CD4-positive, alpha-beta T cell (primary cell): ENCODE measurements at regions not wholly inside any gene's neighbourhood (a gene's known extent, or its start where the extent isn't known, plus 50 kb on each side); places are given as distances from the start of the nearest gene placed in this dataset.

Source experiments
- ATAC-seq: fragments of 200-7000 bp; cut with Tn5 transposase; one replicate; pipeline ENCODE4 v1.10.0; 2022; ENCODE audit warnings: mild to moderate bottlenecking; ENCODE audit not compliant: poor library complexity
- CTCF ChIA-PET: fragments of 350-600 bp; sonication (Branson Sonifier 250); formaldehyde crosslinking; loops from one replicate; lab custom pipeline; 2021; ENCODE audit warnings: antibody characterized with exemption, inconsistent platforms; lab: Charles Lee
- POLR2A ChIA-PET: fragments of 350-600 bp; sonication (Branson Sonifier 250); formaldehyde crosslinking; loops from one replicate; lab custom pipeline; 2021; ENCODE audit warnings: antibody characterized with exemption, inconsistent platforms; lab: Charles Lee
- DNase-seq, 14 experiments: peaks; one replicate each; pipeline ENCODE4 v3.0.0-alpha.2; 2013 to 2020; ENCODE audit warnings: mixed read lengths in 2 of 14
- H3K27ac ChIP-seq, 2 donors: one replicate each; pipeline versions ENCODE4 v1.5.1 to v1.7.0; 2013; ENCODE audit warnings: low read length in 2 of 2, low read depth in 1 of 2, mild to moderate bottlenecking in 1 of 2
- H3K27me3 ChIP-seq, 2 experiments: 1 replicate in 1 of 2; 2 replicates in 1 of 2; pipeline versions ENCODE4 v1.6.1 to v1.7.0; 2013; ENCODE audit warnings: low read length in 2 of 2, control low read depth in 1 of 2, mild to moderate bottlenecking in 1 of 2, moderate library complexity in 1 of 2; ENCODE audit not compliant: insufficient read depth in 2 of 2, control insufficient read depth in 1 of 2
- H3K36me3 ChIP-seq: one replicate; pipeline ENCODE4 v1.6.1; 2013; ENCODE audit warnings: low read length, control low read depth; ENCODE audit not compliant: insufficient read depth
- H3K4me1 ChIP-seq: one replicate; pipeline ENCODE4 v1.6.1; 2013; ENCODE audit warnings: low read length, control low read depth; ENCODE audit not compliant: insufficient read depth
- H3K4me3 ChIP-seq: one replicate; pipeline ENCODE4 v1.5.1; 2013; ENCODE audit warnings: mild to moderate bottlenecking, low read length, moderate library complexity
- H3K9me3 ChIP-seq, 2 experiments: 1 replicate in 1 of 2; 2 replicates in 1 of 2; pipeline versions ENCODE4 v1.6.1 to v1.7.0; 2013; ENCODE audit warnings: low read length in 2 of 2, mild to moderate bottlenecking in 2 of 2, control low read depth in 1 of 2, moderate library complexity in 1 of 2; ENCODE audit not compliant: control insufficient read depth in 1 of 2, insufficient read depth in 1 of 2
- H3K27ac Mint-ChIP-seq: one replicate; pipeline ENCODE4 v1.8.0; 2020; ENCODE audit warnings: mixed read lengths
- H3K27me3 Mint-ChIP-seq: one replicate; pipeline ENCODE4 v1.8.0; 2021; ENCODE audit warnings: mixed read lengths
- H3K36me3 Mint-ChIP-seq: one replicate; pipeline ENCODE4 v1.8.0; 2021; ENCODE audit warnings: low read depth, mixed read lengths
- H3K4me1 Mint-ChIP-seq: one replicate; pipeline ENCODE4 v1.8.0; 2021; ENCODE audit warnings: low read depth, mixed read lengths
- H3K4me3 Mint-ChIP-seq: one replicate; pipeline ENCODE4 v1.8.0; 2020; ENCODE audit warnings: mild to moderate bottlenecking, mixed read lengths
- H3K9me3 Mint-ChIP-seq: one replicate; pipeline ENCODE4 v1.8.0; 2020; ENCODE audit warnings: mixed read lengths
- intact Hi-C, 2 experiments: fragments of 100-400 bp; cut with DNase I in 1 of 2; cut with micrococcal nuclease in 1 of 2; formaldehyde crosslinking; loops; one replicate each; pipeline versions ENCODE4 v1.15.1 to v1.9.0; 2023 to 2025; cut with DNase I, micrococcal nuclease
- TF ChIP-seq, protein P1 (sequence below): fragments of 200-600 bp; IDR thresholded peaks from one replicate; pipeline ENCODE4 v1.8.0; 2022; ENCODE audit warnings: antibody characterized with exemption, mild to moderate bottlenecking

GRCh38 chr17:54841656-54842055, 59.0 kb upstream of the TOM1L1 start:
- H3K27me3 ChIP-seq: no peaks in the 10 kb centered on the region
- H3K27ac ChIP-seq: no peak overlapping the region
- DNase-seq: no peak
- no peak overlapping the region for H3K4me3 ChIP-seq
- no peak for ATAC-seq
- Mint-ChIP-seq H3K9me3 (no peaks in the 10 kb centered on the region), H3K4me3 (no peak overlapping the region), H3K36me3 (no peaks in the 10 kb centered on the region), H3K27ac (no peak overlapping the region), H3K27me3 (peaks cover 12% of the 10 kb centered on the region), H3K4me1 (no peaks in the 10 kb centered on the region)
- H3K9me3 ChIP-seq: peaks cover 0 to 6% of the 10 kb centered on the region in 2 experiments
- H3K36me3 ChIP-seq: no peaks in the 10 kb centered on the region
- H3K4me1 ChIP-seq: no peaks in the 10 kb centered on the region
- TF ChIP-seq, protein P1, sequence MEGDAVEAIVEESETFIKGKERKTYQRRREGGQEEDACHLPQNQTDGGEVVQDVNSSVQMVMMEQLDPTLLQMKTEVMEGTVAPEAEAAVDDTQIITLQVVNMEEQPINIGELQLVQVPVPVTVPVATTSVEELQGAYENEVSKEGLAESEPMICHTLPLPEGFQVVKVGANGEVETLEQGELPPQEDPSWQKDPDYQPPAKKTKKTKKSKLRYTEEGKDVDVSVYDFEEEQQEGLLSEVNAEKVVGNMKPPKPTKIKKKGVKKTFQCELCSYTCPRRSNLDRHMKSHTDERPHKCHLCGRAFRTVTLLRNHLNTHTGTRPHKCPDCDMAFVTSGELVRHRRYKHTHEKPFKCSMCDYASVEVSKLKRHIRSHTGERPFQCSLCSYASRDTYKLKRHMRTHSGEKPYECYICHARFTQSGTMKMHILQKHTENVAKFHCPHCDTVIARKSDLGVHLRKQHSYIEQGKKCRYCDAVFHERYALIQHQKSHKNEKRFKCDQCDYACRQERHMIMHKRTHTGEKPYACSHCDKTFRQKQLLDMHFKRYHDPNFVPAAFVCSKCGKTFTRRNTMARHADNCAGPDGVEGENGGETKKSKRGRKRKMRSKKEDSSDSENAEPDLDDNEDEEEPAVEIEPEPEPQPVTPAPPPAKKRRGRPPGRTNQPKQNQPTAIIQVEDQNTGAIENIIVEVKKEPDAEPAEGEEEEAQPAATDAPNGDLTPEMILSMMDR: no peak
- ChIA-PET POLR2A (no interaction called here), CTCF (interaction anchor here (1.8 kb wide), 1 partner anchor 8 kb away, joined by 5 read pairs; no protein-coding TSS in a partner anchor)
- intact Hi-C loops: no loop called here

- POLR2A ChIA-PET: no interaction called here
- intact Hi-C loops: no loop called here
- no peaks in the 10 kb centered on the region for H3K9me3 Mint-ChIP-seq
Measured at GRCh38 chr17:54844233-54844632, 56.4 kb upstream of the TOM1L1 start.

DNA sequence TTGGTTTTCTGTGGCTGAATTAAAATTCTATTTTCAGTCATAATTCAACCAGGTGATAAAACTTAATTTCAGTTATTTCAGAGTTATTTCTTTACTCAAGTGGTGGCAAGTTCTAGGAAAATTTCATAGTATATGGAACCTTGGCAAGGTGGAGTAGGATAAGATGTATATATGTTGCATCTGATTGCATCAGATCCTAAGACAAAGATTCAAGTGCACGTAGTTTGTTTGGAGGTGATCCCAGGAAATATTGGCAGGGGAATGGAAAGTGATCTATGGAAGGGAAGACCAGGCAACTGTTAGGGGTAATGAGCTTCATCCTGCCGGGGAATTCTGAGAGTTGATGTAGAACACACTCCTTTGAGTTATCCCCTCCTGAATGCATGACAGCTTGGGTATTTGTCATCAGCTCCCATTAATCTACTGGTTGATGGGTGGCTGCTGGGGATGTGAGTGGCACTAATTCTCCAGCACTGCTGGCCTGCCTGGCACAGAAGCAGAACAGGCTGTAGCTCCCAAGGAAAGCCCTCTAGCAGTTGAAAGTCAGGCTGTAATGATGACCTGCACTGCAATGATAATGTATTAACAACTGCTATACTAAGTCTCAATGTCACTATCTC, 52.2 kb upstream of the TOM1L1 start:
- TF ChIP-seq, protein P1: no peak
- Mint-ChIP-seq H3K27me3 (peaks cover 5% of the 10 kb centered on the region), H3K36me3 (no peaks in the 10 kb centered on the region), H3K9me3 (no peaks in the 10 kb centered on the region), H3K4me3 (no peak overlapping the region), H3K27ac (no peak overlapping the region), H3K4me1 (no peaks in the 10 kb centered on the region)
- ATAC-seq (no peak), DNase-seq (no peak)
- CTCF ChIA-PET: no interaction called here
- Histone ChIP-seq H3K4me3 (no peak overlapping the region), H3K36me3 (no peaks in the 10 kb centered on the region), H3K27me3 (no peaks in the 10 kb centered on the region), H3K4me1 (no peaks in the 10 kb centered on the region), H3K9me3 (no peaks in the 10 kb centered on the region), H3K27ac (no peak overlapping the region)
- intact Hi-C loops: no loop called here
- POLR2A ChIA-PET: no interaction called here

More at GRCh38 chr17:54844233-54844632, 56.4 kb upstream of the TOM1L1 start:
- Mint-ChIP-seq H3K4me1 (no peaks in the 10 kb centered on the region), H3K27me3 (peaks cover 4% of the 10 kb centered on the region), H3K4me3 (no peak overlapping the region), H3K36me3 (no peaks in the 10 kb centered on the region), H3K27ac (no peak overlapping the region)
- DNase-seq (no peak), ATAC-seq (no peak)
- Histone ChIP-seq H3K27ac (no peak overlapping the region), H3K9me3 (no peaks in the 10 kb centered on the region), H3K4me1 (no peaks in the 10 kb centered on the region), H3K36me3 (no peaks in the 10 kb centered on the region), H3K4me3 (no peak overlapping the region), H3K27me3 (no peaks in the 10 kb centered on the region)
- TF ChIP-seq, protein P1: no peak
- CTCF ChIA-PET: no interaction called here
